Smooth muscle cell (in vitro differentiated cells): ENCODE measurements at regions not wholly inside any gene's neighbourhood (a gene's known extent, or its start where the extent isn't known, plus 50 kb on each side); places are given as distances from the start of the nearest gene placed in this dataset.

Experiments
- DNase-seq: peaks from one replicate; lab custom pipeline; 2025; ENCODE audit not compliant: unreplicated experiment; lab: John Stamatoyannopoulos, UW
- H2AFZ ChIP-seq: fragments of 200-600 bp; sonication (generic); 2 replicates; pipeline ENCODE4 v1.6.0; 2016; ENCODE audit warnings: antibody characterized with exemption, low read depth, mild to moderate bottlenecking
- H3F3A ChIP-seq: fragments of 200-600 bp; sonication (generic); 2 replicates; pipeline ENCODE4 v1.6.0; 2017; ENCODE audit warnings: antibody characterized with exemption, low read depth
- H3K27ac ChIP-seq: fragments of 200-600 bp; sonication (generic); 2 replicates; pipeline ENCODE4 v1.5.1; 2016; ENCODE audit warnings: low read depth, mild to moderate bottlenecking
- H3K27me3 ChIP-seq: fragments of 200-600 bp; sonication (generic); 2 replicates; pipeline ENCODE4 v1.6.1; 2016; ENCODE audit warnings: low read depth, mild to moderate bottlenecking
- H3K36me3 ChIP-seq: fragments of 200-600 bp; sonication (generic); 2 replicates; pipeline ENCODE4 v1.5.1; 2016; ENCODE audit warnings: low read depth
- H3K4me1 ChIP-seq: fragments of 200-600 bp; sonication (generic); 2 replicates; pipeline ENCODE4 v1.5.1; 2016; ENCODE audit warnings: low read depth
- H3K4me2 ChIP-seq: fragments of 200-600 bp; sonication (generic); 2 replicates; pipeline ENCODE4 v1.6.0; 2016; ENCODE audit warnings: mild to moderate bottlenecking
- H3K4me3 ChIP-seq: fragments of 200-600 bp; sonication (generic); 2 replicates; pipeline ENCODE4 v1.5.1; 2016; ENCODE audit warnings: mild to moderate bottlenecking
- H3K79me2 ChIP-seq: fragments of 200-600 bp; sonication (generic); 2 replicates; pipeline ENCODE4 v1.6.0; 2016; ENCODE audit warnings: low read depth, mild to moderate bottlenecking
- H3K9ac ChIP-seq: fragments of 200-600 bp; sonication (generic); 2 replicates; pipeline ENCODE4 v1.6.0; 2016; ENCODE audit warnings: low read depth
- H3K9me3 ChIP-seq: fragments of 200-600 bp; sonication (generic); replicated peaks from 2 replicates; pipeline ENCODE4 v1.5.1; 2016; ENCODE audit warnings: low read depth
- H4K20me1 ChIP-seq: fragments of 200-600 bp; sonication (generic); 2 replicates; pipeline ENCODE4 v1.6.0; 2016; ENCODE audit warnings: low read depth
- WGBS: methylation state at CpG from one replicate; pipeline ENCODE4 v1.1.7; 2016; ENCODE audit warnings: low lambda C conversion rate; 5-methylcytosine and 5-hydroxymethylcytosine counted together
- TF ChIP-seq, protein P1 (sequence below): fragments of 200-600 bp; sonication (generic); IDR thresholded peaks from 2 replicates; pipeline ENCODE4 v1.5.1; 2017; ENCODE audit warnings: borderline replicate concordance, mild to moderate bottlenecking, antibody characterized with exemption; ENCODE audit not compliant: insufficient read depth, poor library complexity, severe bottlenecking

DNA sequence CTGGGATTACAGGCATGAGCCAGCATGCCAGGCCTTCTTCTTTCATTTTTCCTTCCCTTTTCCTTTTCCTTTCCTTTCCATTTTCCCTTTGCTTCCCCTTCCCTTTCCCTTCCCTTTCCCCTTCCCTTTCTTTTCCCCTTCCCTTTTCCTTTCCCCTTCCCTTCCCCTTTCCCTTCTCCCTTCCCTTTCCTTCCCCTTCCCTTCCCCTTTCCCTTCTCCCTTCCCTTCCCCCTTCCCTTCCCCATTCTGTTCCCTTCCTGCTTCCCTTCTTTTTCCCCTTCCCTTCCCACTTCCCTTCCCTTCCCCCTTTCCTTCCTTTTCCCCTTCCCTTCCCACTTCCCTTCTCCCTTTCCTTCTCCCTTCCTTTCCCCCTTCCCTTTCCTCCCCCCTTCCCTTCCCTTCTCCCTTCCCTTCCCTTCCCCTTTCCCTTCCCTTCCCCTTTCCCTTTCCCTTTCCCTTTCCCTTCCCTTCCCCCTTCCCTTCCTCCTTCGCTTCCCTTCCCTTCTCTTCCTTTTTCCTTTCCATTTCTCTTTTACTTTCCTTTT is 712.2 kb upstream of the POM121L12 start:
- no peak overlapping the region for H3K4me2 ChIP-seq
- no peak for DNase-seq
- H2AFZ ChIP-seq = no peak overlapping the region
- H3K9ac ChIP-seq = no peak overlapping the region
- no peak overlapping the region for H3K27ac ChIP-seq
- TF ChIP-seq, protein P1, sequence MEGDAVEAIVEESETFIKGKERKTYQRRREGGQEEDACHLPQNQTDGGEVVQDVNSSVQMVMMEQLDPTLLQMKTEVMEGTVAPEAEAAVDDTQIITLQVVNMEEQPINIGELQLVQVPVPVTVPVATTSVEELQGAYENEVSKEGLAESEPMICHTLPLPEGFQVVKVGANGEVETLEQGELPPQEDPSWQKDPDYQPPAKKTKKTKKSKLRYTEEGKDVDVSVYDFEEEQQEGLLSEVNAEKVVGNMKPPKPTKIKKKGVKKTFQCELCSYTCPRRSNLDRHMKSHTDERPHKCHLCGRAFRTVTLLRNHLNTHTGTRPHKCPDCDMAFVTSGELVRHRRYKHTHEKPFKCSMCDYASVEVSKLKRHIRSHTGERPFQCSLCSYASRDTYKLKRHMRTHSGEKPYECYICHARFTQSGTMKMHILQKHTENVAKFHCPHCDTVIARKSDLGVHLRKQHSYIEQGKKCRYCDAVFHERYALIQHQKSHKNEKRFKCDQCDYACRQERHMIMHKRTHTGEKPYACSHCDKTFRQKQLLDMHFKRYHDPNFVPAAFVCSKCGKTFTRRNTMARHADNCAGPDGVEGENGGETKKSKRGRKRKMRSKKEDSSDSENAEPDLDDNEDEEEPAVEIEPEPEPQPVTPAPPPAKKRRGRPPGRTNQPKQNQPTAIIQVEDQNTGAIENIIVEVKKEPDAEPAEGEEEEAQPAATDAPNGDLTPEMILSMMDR = no peak
- no peaks in the 10 kb centered on the region for H3K36me3 ChIP-seq
- H3K4me3 ChIP-seq = no peak overlapping the region
- H4K20me1 ChIP-seq = no peaks in the 10 kb centered on the region
- H3K9me3 ChIP-seq = no peaks in the 10 kb centered on the region
- no peaks in the 10 kb centered on the region for H3K79me2 ChIP-seq
- no peaks in the 10 kb centered on the region for H3K27me3 ChIP-seq
- no peaks in the 10 kb centered on the region for H3F3A ChIP-seq
- H3K4me1 ChIP-seq = no peaks in the 10 kb centered on the region
- 86% methylated on average over 1 of the region's 1 CpG for WGBS

DNA sequence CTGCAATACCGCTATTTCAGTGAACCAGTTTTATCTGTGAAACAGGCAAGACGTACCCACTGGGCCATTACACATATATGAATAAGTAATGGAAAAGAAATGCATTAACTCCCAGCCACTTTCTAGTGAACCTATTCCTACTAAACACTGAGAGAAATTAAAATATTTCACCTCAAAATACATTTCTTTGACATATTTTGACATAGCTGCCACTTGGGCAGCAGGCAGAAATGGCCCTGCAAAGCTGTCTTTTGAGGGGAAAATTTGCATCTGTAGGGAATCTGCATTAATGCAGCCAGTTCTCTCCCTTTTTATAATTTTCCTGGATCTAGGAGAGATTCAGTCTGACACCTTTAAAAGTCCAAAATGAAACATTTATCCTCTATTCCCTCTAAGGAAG is 714.8 kb upstream of the POM121L12 start:
- Histone ChIP-seq H3K27me3 (no peaks in the 10 kb centered on the region), H3F3A (no peaks in the 10 kb centered on the region), H3K4me2 (no peak overlapping the region), H3K27ac (no peak overlapping the region), H4K20me1 (no peaks in the 10 kb centered on the region), H3K79me2 (no peaks in the 10 kb centered on the region), H3K36me3 (no peaks in the 10 kb centered on the region), H3K9ac (no peak overlapping the region), H3K9me3 (no peaks in the 10 kb centered on the region), H3K4me1 (no peaks in the 10 kb centered on the region), H3K4me3 (no peak overlapping the region), H2AFZ (no peak overlapping the region)
- no peak for DNase-seq
- WGBS = 94% methylated on average over 2 of the region's 2 CpGs
- TF ChIP-seq, protein P1 = no peak

DNA sequence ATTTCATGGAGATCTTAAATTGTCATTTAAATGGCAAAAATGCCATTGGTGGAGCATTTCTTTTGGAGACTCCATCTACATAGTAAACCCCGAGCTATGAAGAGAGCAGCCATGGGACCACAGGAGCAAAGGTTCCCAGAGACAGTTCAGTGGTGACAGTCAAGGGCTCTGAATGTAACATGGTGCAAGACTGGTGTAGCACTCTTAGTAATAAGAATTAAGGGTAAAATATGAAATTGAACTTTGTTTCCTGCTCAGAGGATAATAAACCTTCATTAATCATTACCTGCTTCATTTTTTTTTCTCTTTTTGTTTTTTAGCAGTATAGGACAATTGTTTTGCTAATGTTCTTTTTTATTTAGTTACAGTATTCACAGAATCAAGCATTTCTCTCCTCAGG is 717.5 kb upstream of the POM121L12 start:
- no peak for DNase-seq
- WGBS = 97% methylated on average over 1 of the region's 1 CpG
- TF ChIP-seq, protein P1 = no peak
- no peak overlapping the region for H3K4me3 ChIP-seq
- no peaks in the 10 kb centered on the region for H3K27me3 ChIP-seq
- H3F3A ChIP-seq = no peaks in the 10 kb centered on the region
- no peak overlapping the region for H2AFZ ChIP-seq
- no peak overlapping the region for H3K4me2 ChIP-seq
- H3K36me3 ChIP-seq = no peaks in the 10 kb centered on the region
- no peak overlapping the region for H3K27ac ChIP-seq
- H3K4me1 ChIP-seq = no peaks in the 10 kb centered on the region
- no peaks in the 10 kb centered on the region for H3K9me3 ChIP-seq
- no peak overlapping the region for H3K9ac ChIP-seq
- H3K79me2 ChIP-seq = no peaks in the 10 kb centered on the region
- H4K20me1 ChIP-seq = no peaks in the 10 kb centered on the region

DNA sequence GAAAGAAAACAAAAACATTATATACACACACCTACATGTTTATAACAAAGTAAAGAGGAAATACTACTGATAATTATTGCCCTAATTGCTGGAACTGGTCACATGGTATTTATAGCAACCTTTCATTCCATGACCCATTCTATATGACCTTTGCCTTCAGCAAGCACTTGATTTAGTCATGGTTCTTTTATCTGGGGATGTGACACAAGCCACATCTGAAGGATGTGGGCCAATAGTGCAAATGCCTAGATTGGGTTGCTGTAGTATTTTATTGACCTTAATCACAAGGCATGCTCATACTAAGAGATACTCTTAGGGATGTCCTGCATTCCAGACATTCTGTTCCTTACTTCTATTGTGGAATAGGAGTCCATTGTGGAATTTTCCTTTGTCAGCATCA is 723.5 kb upstream of the POM121L12 start:
- H3K4me2 ChIP-seq = no peak overlapping the region
- no peak for DNase-seq
- no peaks in the 10 kb centered on the region for H3F3A ChIP-seq
- H3K4me1 ChIP-seq = no peaks in the 10 kb centered on the region
- no peak overlapping the region for H3K9ac ChIP-seq
- no peaks in the 10 kb centered on the region for H3K27me3 ChIP-seq
- no peaks in the 10 kb centered on the region for H3K79me2 ChIP-seq
- H3K4me3 ChIP-seq = no peak overlapping the region
- H3K9me3 ChIP-seq = no peaks in the 10 kb centered on the region
- no peak overlapping the region for H3K27ac ChIP-seq
- TF ChIP-seq, protein P1 = no peak
- no peak overlapping the region for H2AFZ ChIP-seq
- no peaks in the 10 kb centered on the region for H3K36me3 ChIP-seq
- no peaks in the 10 kb centered on the region for H4K20me1 ChIP-seq
